Ascending aorta (tissue), 2 donors: ENCODE measurements at regions not wholly inside any gene's neighbourhood (a gene's known extent, or its start where the extent isn't known, plus 50 kb on each side); places are given as distances from the start of the nearest gene placed in this dataset.

Experiments used
- DNase-seq, 2 donors: peaks; one replicate each; pipeline ENCODE4 v3.0.0-alpha.2; 2019; ENCODE audit warnings: low spot score in 2 of 2
- H3K27ac ChIP-seq, 2 donors: fragments of 200-600 bp; sonication (generic); one replicate each; pipeline ENCODE4 v1.5.1; 2016 to 2017; ENCODE audit warnings: mild to moderate bottlenecking in 1 of 2
- H3K27me3 ChIP-seq: fragments of 200-600 bp; sonication (generic); one replicate; pipeline ENCODE4 v1.5.1; 2017
- H3K36me3 ChIP-seq, 2 donors: fragments of 200-600 bp; sonication (generic); one replicate each; pipeline ENCODE4 v1.5.1; 2016
- H3K4me1 ChIP-seq, 2 donors: fragments of 200-600 bp; sonication (generic); one replicate each; pipeline ENCODE4 v1.5.1; 2016 to 2017; ENCODE audit warnings: mild to moderate bottlenecking in 1 of 2
- H3K4me3 ChIP-seq, 2 donors: fragments of 200-600 bp; sonication (generic); one replicate each; pipeline ENCODE4 v1.5.1; 2016 to 2017; ENCODE audit warnings: mild to moderate bottlenecking in 1 of 2
- H3K9me3 ChIP-seq, 2 donors: fragments of 200-600 bp; sonication (generic); one replicate each; pipeline ENCODE4 v1.5.1; 2016
- CTCF ChIP-seq, 3 experiments: fragments of 200-600 bp in 2 of 3; fragments of 450-650 bp in 1 of 3; sonication (generic) in 2 of 3; IDR thresholded peaks; one replicate each; pipeline ENCODE4 v1.5.1; 2016 to 2019; ENCODE audit warnings: antibody characterized with exemption in 3 of 3, mild to moderate bottlenecking in 1 of 3, moderate library complexity in 1 of 3
- intact Hi-C: fragments of 100-400 bp; cut with DNase I; formaldehyde crosslinking; loops from one replicate; pipeline ENCODE4 v1.15.1; 2023

GRCh38 chr12:74293689-74294131 is 243.9 kb upstream of the ATXN7L3B start:
- no peaks in the 10 kb centered on the region for H3K36me3 ChIP-seq
- intact Hi-C loops = no loop called here
- TF ChIP-seq CTCF (IDR thresholded peaks at IDR 0.05) = no peak
- H3K4me1 ChIP-seq = no peaks in the 10 kb centered on the region
- DNase-seq = no peak
- no peak overlapping the region for H3K4me3 ChIP-seq
- H3K27ac ChIP-seq = no peak overlapping the region
- no peaks in the 10 kb centered on the region for H3K27me3 ChIP-seq
- H3K9me3 ChIP-seq = no peaks in the 10 kb centered on the region

GRCh38 chr12:74317078-74317601 is 220.5 kb upstream of the ATXN7L3B start:
- no peak overlapping the region for H3K4me3 ChIP-seq
- DNase-seq = no peak
- intact Hi-C loops = no loop called here
- H3K9me3 ChIP-seq = no peaks in the 10 kb centered on the region
- no peak for TF ChIP-seq CTCF (IDR thresholded peaks at IDR 0.05)
- H3K27me3 ChIP-seq = no peaks in the 10 kb centered on the region
- H3K4me1 ChIP-seq = no peaks in the 10 kb centered on the region
- H3K36me3 ChIP-seq = no peaks in the 10 kb centered on the region
- H3K27ac ChIP-seq = no peak overlapping the region

GRCh38 chr12:74317741-74318140 is 219.9 kb upstream of the ATXN7L3B start:
- intact Hi-C loops = no loop called here

GRCh38 chr12:74319886-74320285 is 217.7 kb upstream of the ATXN7L3B start:
- Histone ChIP-seq H3K4me1 (no peaks in the 10 kb centered on the region), H3K27me3 (no peaks in the 10 kb centered on the region), H3K27ac (no peak overlapping the region), H3K4me3 (no peak overlapping the region), H3K9me3 (no peaks in the 10 kb centered on the region), H3K36me3 (no peaks in the 10 kb centered on the region)
- intact Hi-C loops = no loop called here
- no peak for TF ChIP-seq CTCF (IDR thresholded peaks at IDR 0.05)
- no peak for DNase-seq

More at GRCh38 chr12:74317741-74318140, 219.9 kb upstream of the ATXN7L3B start:
- Histone ChIP-seq H3K4me3 (no peak overlapping the region), H3K9me3 (no peaks in the 10 kb centered on the region), H3K27ac (no peak overlapping the region), H3K4me1 (no peaks in the 10 kb centered on the region), H3K36me3 (no peaks in the 10 kb centered on the region), H3K27me3 (no peaks in the 10 kb centered on the region)
- DNase-seq = no peak
- no peak for TF ChIP-seq CTCF (IDR thresholded peaks at IDR 0.05)

GRCh38 chr12:74321381-74321780 is 216.3 kb upstream of the ATXN7L3B start:
- H3K4me1 ChIP-seq = no peaks in the 10 kb centered on the region
- intact Hi-C loops = no loop called here
- no peak overlapping the region for H3K27ac ChIP-seq
- DNase-seq = no peak
- no peaks in the 10 kb centered on the region for H3K9me3 ChIP-seq
- H3K36me3 ChIP-seq = no peaks in the 10 kb centered on the region
- no peak for TF ChIP-seq CTCF (IDR thresholded peaks at IDR 0.05)
- H3K4me3 ChIP-seq = no peak overlapping the region
- H3K27me3 ChIP-seq = no peaks in the 10 kb centered on the region

- H3K4me3 ChIP-seq = no peak overlapping the region
- TF ChIP-seq CTCF (IDR thresholded peaks at IDR 0.05) = no peak
- no peaks in the 10 kb centered on the region for H3K27me3 ChIP-seq
- no peaks in the 10 kb centered on the region for H3K9me3 ChIP-seq
- H3K4me1 ChIP-seq = no peaks in the 10 kb centered on the region
- intact Hi-C loops = no loop called here
- no peaks in the 10 kb centered on the region for H3K36me3 ChIP-seq
- DNase-seq = no peak
- H3K27ac ChIP-seq = no peak overlapping the region
Measured at GRCh38 chr12:74322792-74323191, 214.8 kb upstream of the ATXN7L3B start.
